ENCODE measurements at regions not wholly inside any gene's neighbourhood (a gene's known extent, or its start where the extent isn't known, plus 50 kb on each side); places are given as distances from the start of the nearest gene placed in this dataset.

- TF ChIP-seq CTCF (IDR thresholded peaks at IDR 0.05), result no peak
Measured at GRCh38 chr7:96638669-96639068, 71.0 kb downstream of the SEM1 start.

GRCh38 chr7:96637522-96637921, 72.1 kb downstream of the SEM1 start:
- TF ChIP-seq CTCF (IDR thresholded peaks at IDR 0.05), result no peak

GRCh38 chr7:96636979-96637378, 72.7 kb downstream of the SEM1 start:
- TF ChIP-seq CTCF (IDR thresholded peaks at IDR 0.05), result no peak

GRCh38 chr7:96636342-96636860, 73.2 kb downstream of the SEM1 start:
- no peak for TF ChIP-seq CTCF (IDR thresholded peaks at IDR 0.05)

GRCh38 chr7:96629884-96630283, 79.8 kb downstream of the SEM1 start:
- TF ChIP-seq CTCF (IDR thresholded peaks at IDR 0.05), result no peak

- no peak for TF ChIP-seq CTCF (IDR thresholded peaks at IDR 0.05)
Measured at GRCh38 chr7:96624954-96625353, 84.7 kb downstream of the SEM1 start.

GRCh38 chr7:96621932-96622331, 87.7 kb downstream of the SEM1 start:
- no peak for TF ChIP-seq CTCF (IDR thresholded peaks at IDR 0.05)
